ENCODE measurements at regions not wholly inside any gene's neighbourhood (a gene's known extent, or its start where the extent isn't known, plus 50 kb on each side); places are given as distances from the start of the nearest gene placed in this dataset.

- no peak for DNase-seq
- H3K4me3 ChIP-seq (ENCODE audit: low read depth, low read length), result no peak overlapping the region
- no peak overlapping the region for H3K27ac Mint-ChIP-seq
These were observed 131.6 kb upstream of the TMEM72 start for GRCh38 chr10:44779511-44779910.

DNA sequence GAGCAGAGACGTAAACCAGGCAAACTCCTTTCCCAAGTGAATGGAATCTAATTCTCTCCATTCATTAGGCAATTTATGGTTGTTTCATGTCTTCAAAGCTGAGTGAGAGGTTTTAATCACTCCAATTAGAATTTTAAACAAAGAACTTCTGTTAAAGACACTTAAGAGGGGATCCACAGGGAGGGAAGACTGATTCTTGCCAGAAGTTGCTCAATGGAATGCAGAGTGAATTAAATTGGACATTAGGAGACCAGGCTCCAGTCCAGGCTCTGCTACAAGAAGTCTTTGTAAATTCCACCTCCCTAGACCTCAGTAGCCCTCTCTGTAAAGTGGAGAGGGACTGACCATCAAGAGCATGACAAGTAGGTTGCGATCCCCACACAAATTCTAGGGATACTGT, 130.7 kb upstream of the TMEM72 start:
- peaks cover 0 to 4% (median 0%) of the 10 kb centered on the region in 7 donors for H3K9me3 Mint-ChIP-seq
- peaks cover 4% of the 10 kb centered on the region for H3K27me3 Mint-ChIP-seq
- no peaks in the 10 kb centered on the region for H3K9me3 ChIP-seq (ENCODE audit: control insufficient read depth in 2 of 2, low read length in 2 of 2)
- no peaks in the 10 kb centered on the region for H3K36me3 ChIP-seq (ENCODE audit: control insufficient read depth, insufficient read depth, low read length)
- H3K4me3 Mint-ChIP-seq, result no peak overlapping the region
- H3K4me3 ChIP-seq (ENCODE audit: low read depth, low read length), result no peak overlapping the region
- no peak overlapping the region for H3K27ac Mint-ChIP-seq
- H3K27me3 ChIP-seq (ENCODE audit: control insufficient read depth, insufficient read depth, low read length), result no peaks in the 10 kb centered on the region
- no peaks in the 10 kb centered on the region for H3K36me3 Mint-ChIP-seq
- no peaks in the 10 kb centered on the region for H3K4me1 Mint-ChIP-seq
- DNase-seq, result no peak
- no peaks in the 10 kb centered on the region for H3K4me1 ChIP-seq (ENCODE audit: control insufficient read depth, insufficient read depth, low read length, poor library complexity, severe bottlenecking)
- no peak overlapping the region for H3K27ac ChIP-seq (ENCODE audit: insufficient read depth, low read length, poor library complexity, severe bottlenecking)
- no peak for ATAC-seq (ENCODE audit: low read depth in 2 of 2)

More at GRCh38 chr10:44779511-44779910, 131.6 kb upstream of the TMEM72 start:
- Mint-ChIP-seq H3K9me3 (peaks cover 0 to 4% (median 0%) of the 10 kb centered on the region in 7 donors), H3K4me3 (no peak overlapping the region), H3K36me3 (no peaks in the 10 kb centered on the region), H3K27me3 (peaks cover 4% of the 10 kb centered on the region), H3K4me1 (no peaks in the 10 kb centered on the region)
- Histone ChIP-seq H3K4me1 (ENCODE audit: control insufficient read depth, insufficient read depth, low read length, poor library complexity, severe bottlenecking) (no peaks in the 10 kb centered on the region), H3K36me3 (ENCODE audit: control insufficient read depth, insufficient read depth, low read length) (no peaks in the 10 kb centered on the region), H3K27ac (ENCODE audit: insufficient read depth, low read length, poor library complexity, severe bottlenecking) (no peak overlapping the region), H3K27me3 (ENCODE audit: control insufficient read depth, insufficient read depth, low read length) (no peaks in the 10 kb centered on the region), H3K9me3 (ENCODE audit: control insufficient read depth in 2 of 2, low read length in 2 of 2) (no peaks in the 10 kb centered on the region)
- ATAC-seq (ENCODE audit: low read depth in 2 of 2), result no peak

DNA sequence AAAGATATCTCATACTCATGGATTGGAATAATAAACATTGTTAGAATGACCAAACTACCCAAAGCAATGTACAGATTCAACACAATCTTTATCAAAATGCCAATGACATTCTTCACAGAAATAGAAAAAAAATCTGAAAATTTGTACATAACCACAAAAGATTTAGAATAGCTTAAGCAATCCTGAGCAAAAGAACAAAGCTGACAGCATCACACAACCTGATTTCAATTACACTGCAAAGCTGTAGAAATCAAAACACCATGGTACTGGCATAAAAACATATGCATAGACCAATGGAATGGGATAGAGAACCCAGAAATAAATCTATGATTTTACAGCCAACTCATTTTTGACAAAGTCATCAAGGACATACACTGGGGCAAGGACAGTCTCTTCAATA, 130.0 kb upstream of the TMEM72 start:
- Mint-ChIP-seq H3K4me1 (no peaks in the 10 kb centered on the region), H3K36me3 (no peaks in the 10 kb centered on the region), H3K9me3 (peaks cover 0 to 4% (median 0%) of the 10 kb centered on the region in 7 donors), H3K27ac (no peak overlapping the region), H3K4me3 (no peak overlapping the region), H3K27me3 (peaks cover 4% of the 10 kb centered on the region)
- no peaks in the 10 kb centered on the region for H3K27me3 ChIP-seq (ENCODE audit: control insufficient read depth, insufficient read depth, low read length)
- no peaks in the 10 kb centered on the region for H3K9me3 ChIP-seq (ENCODE audit: control insufficient read depth in 2 of 2, low read length in 2 of 2)
- no peak overlapping the region for H3K27ac ChIP-seq (ENCODE audit: insufficient read depth, low read length, poor library complexity, severe bottlenecking)
- H3K4me1 ChIP-seq (ENCODE audit: control insufficient read depth, insufficient read depth, low read length, poor library complexity, severe bottlenecking), result no peaks in the 10 kb centered on the region
- no peak for ATAC-seq (ENCODE audit: low read depth in 2 of 2)
- DNase-seq, result no peak
- H3K4me3 ChIP-seq (ENCODE audit: low read depth, low read length), result no peak overlapping the region
- no peaks in the 10 kb centered on the region for H3K36me3 ChIP-seq (ENCODE audit: control insufficient read depth, insufficient read depth, low read length)

DNA sequence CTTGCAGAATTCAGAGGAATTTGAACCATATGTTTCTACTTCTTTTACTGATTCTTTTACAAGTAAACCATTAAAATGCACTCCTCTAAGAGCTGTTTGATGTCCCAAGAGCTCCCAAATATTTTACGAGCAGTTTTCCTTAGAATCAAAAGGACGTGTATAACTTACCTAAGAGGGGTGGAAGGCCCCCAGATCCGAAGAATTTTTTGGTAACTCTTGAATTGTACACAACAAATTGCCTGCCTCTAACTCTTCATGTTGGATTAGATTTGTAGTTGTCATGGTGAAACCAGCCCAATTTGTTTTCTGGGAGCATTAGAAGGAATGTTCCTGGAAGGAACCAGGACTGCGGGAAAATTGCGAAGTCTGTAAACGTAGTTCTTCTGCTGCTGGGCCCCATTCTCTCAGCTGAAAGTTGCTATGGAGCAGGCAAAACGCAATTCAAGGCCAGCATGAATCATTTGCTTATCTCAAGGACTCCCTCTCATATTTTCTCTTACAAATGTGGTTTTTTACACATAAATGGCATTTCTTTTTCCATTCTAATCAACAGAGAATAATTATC, 124.8 kb upstream of the TMEM72 start:
- Histone ChIP-seq H3K4me3 (ENCODE audit: low read depth, low read length) (no peak overlapping the region), H3K36me3 (ENCODE audit: control insufficient read depth, insufficient read depth, low read length) (no peaks in the 10 kb centered on the region), H3K9me3 (ENCODE audit: control insufficient read depth in 2 of 2, low read length in 2 of 2) (no peaks in the 10 kb centered on the region), H3K27me3 (ENCODE audit: control insufficient read depth, insufficient read depth, low read length) (no peaks in the 10 kb centered on the region), H3K27ac (ENCODE audit: insufficient read depth, low read length, poor library complexity, severe bottlenecking) (no peak overlapping the region), H3K4me1 (ENCODE audit: control insufficient read depth, insufficient read depth, low read length, poor library complexity, severe bottlenecking) (no peaks in the 10 kb centered on the region)
- Mint-ChIP-seq H3K4me3 (no peak overlapping the region), H3K36me3 (no peaks in the 10 kb centered on the region), H3K27ac (no peak overlapping the region), H3K9me3 (peaks cover 0 to 4% (median 1%) of the 10 kb centered on the region in 7 donors), H3K4me1 (no peaks in the 10 kb centered on the region), H3K27me3 (peaks cover 10% of the 10 kb centered on the region)
- ATAC-seq (ENCODE audit: low read depth in 2 of 2) (no peak), DNase-seq (no peak)

- Mint-ChIP-seq H3K36me3 (no peaks in the 10 kb centered on the region), H3K4me3 (no peak overlapping the region), H3K27ac (peak overlapping the region in 1 of 3 donors; percentile 21), H3K4me1 (no peaks in the 10 kb centered on the region), H3K9me3 (peaks cover 0 to 4% (median 0%) of the 10 kb centered on the region in 7 donors), H3K27me3 (peaks cover 6% of the 10 kb centered on the region)
- no peak for ATAC-seq (ENCODE audit: low read depth in 2 of 2)
- H3K27me3 ChIP-seq (ENCODE audit: control insufficient read depth, insufficient read depth, low read length), result no peaks in the 10 kb centered on the region
- no peak overlapping the region for H3K27ac ChIP-seq (ENCODE audit: insufficient read depth, low read length, poor library complexity, severe bottlenecking)
- no peaks in the 10 kb centered on the region for H3K9me3 ChIP-seq (ENCODE audit: control insufficient read depth in 2 of 2, low read length in 2 of 2)
- H3K36me3 ChIP-seq (ENCODE audit: control insufficient read depth, insufficient read depth, low read length), result no peaks in the 10 kb centered on the region
- no peak overlapping the region for H3K4me3 ChIP-seq (ENCODE audit: low read depth, low read length)
- H3K4me1 ChIP-seq (ENCODE audit: control insufficient read depth, insufficient read depth, low read length, poor library complexity, severe bottlenecking), result no peaks in the 10 kb centered on the region
- DNase-seq, result no peak
These were observed 123.6 kb upstream of the TMEM72 start for GRCh38 chr10:44787480-44788075.

GRCh38 chr10:44788147-44789129, 122.7 kb upstream of the TMEM72 start:
- H3K9me3 Mint-ChIP-seq, result peaks cover 0 to 4% (median 0%) of the 10 kb centered on the region in 7 donors
- no peak for DNase-seq
- no peaks in the 10 kb centered on the region for H3K4me1 Mint-ChIP-seq
- H3K27ac ChIP-seq (ENCODE audit: insufficient read depth, low read length, poor library complexity, severe bottlenecking), result no peak overlapping the region
- no peak overlapping the region for H3K27ac Mint-ChIP-seq
- H3K9me3 ChIP-seq (ENCODE audit: control insufficient read depth in 2 of 2, low read length in 2 of 2), result no peaks in the 10 kb centered on the region
- H3K27me3 Mint-ChIP-seq, result peaks cover 6% of the 10 kb centered on the region
- H3K4me1 ChIP-seq (ENCODE audit: control insufficient read depth, insufficient read depth, low read length, poor library complexity, severe bottlenecking), result no peaks in the 10 kb centered on the region
- no peak overlapping the region for H3K4me3 Mint-ChIP-seq
- no peaks in the 10 kb centered on the region for H3K27me3 ChIP-seq (ENCODE audit: control insufficient read depth, insufficient read depth, low read length)
- no peaks in the 10 kb centered on the region for H3K36me3 Mint-ChIP-seq
- H3K36me3 ChIP-seq (ENCODE audit: control insufficient read depth, insufficient read depth, low read length), result no peaks in the 10 kb centered on the region
- no peak for ATAC-seq (ENCODE audit: low read depth in 2 of 2)
- H3K4me3 ChIP-seq (ENCODE audit: low read depth, low read length), result no peak overlapping the region

GRCh38 chr10:44792119-44792775, 118.9 kb upstream of the TMEM72 start:
- ATAC-seq (ENCODE audit: low read depth in 2 of 2) (no peak), DNase-seq (no peak)
- no peaks in the 10 kb centered on the region for H3K27me3 ChIP-seq (ENCODE audit: control insufficient read depth, insufficient read depth, low read length)
- H3K27ac Mint-ChIP-seq, result no peak overlapping the region
- no peaks in the 10 kb centered on the region for H3K4me1 ChIP-seq (ENCODE audit: control insufficient read depth, insufficient read depth, low read length, poor library complexity, severe bottlenecking)
- no peak overlapping the region for H3K4me3 Mint-ChIP-seq
- H3K27me3 Mint-ChIP-seq, result peaks cover 6% of the 10 kb centered on the region
- H3K4me3 ChIP-seq (ENCODE audit: low read depth, low read length), result no peak overlapping the region
- peaks cover 0 to 3% (median 0%) of the 10 kb centered on the region in 7 donors for H3K9me3 Mint-ChIP-seq
- H3K4me1 Mint-ChIP-seq, result no peaks in the 10 kb centered on the region
- H3K36me3 Mint-ChIP-seq, result no peaks in the 10 kb centered on the region
- H3K27ac ChIP-seq (ENCODE audit: insufficient read depth, low read length, poor library complexity, severe bottlenecking), result no peak overlapping the region
- no peaks in the 10 kb centered on the region for H3K36me3 ChIP-seq (ENCODE audit: control insufficient read depth, insufficient read depth, low read length)
- H3K9me3 ChIP-seq (ENCODE audit: control insufficient read depth in 2 of 2, low read length in 2 of 2), result no peaks in the 10 kb centered on the region

Measured in CD4-positive, CD25-positive, alpha-beta regulatory T cell (primary cell).